ENCODE measurements at regions not wholly inside any gene's neighbourhood (a gene's known extent, or its start where the extent isn't known, plus 50 kb on each side); places are given as distances from the start of the nearest gene placed in this dataset.

- no peak for DNase-seq
Measured at GRCh38 chr6:165229216-165229615, 80.2 kb downstream of the C6orf118 start.

DNA sequence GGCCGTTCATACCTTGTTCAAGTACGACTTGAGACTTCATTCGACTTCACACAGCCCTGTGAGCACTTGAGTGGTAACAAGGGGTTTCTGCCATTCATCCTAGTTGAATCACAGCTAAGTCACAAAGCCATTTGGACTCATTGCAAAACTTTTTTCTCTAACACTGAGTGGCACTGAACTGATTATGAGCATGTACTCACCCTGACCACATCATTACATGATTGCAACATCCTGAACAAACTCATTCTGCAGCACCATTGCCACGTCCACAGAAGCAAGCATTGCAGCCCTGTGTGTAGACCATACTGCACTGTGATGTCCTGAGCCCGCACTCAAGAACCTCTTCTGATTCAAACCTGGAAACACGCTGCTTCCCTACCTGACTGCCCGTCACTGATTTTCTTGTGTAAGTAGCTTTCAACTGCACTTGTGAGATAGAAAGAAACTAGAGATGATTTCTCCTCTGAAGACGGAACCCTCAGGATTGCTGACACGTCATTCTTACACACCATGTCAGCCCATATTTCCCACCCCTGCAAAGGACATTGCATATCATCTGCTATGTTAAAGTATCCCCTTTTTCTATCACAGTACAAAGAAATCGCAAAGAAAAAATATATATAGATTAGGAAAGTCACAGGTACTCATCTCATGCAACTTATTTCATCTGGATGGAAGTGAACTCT lies 81.6 kb downstream of the C6orf118 start:
- no peak for DNase-seq

DNA sequence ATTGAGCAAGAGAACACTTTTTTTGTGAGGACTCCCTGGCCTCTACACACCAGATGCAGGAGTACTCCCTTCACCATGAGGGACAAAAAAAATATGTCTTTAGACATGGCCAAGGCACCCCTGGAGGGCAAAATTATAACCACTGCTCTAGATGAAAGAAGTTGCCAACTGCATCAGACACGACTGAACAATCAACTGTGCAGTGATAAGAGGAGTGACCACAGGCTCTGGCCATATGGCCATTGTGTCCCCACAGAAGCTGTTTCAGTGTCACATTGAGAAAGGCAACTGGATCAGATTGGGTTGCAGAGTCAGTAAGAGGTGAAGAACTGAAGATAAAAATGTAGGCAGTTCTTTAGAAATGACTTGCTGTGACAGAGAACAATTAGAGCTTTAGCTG lies 85.7 kb downstream of the C6orf118 start:
- no peak for DNase-seq

GRCh38 chr6:165223101-165223500 lies 86.3 kb downstream of the C6orf118 start:
- no peak for DNase-seq

DNA sequence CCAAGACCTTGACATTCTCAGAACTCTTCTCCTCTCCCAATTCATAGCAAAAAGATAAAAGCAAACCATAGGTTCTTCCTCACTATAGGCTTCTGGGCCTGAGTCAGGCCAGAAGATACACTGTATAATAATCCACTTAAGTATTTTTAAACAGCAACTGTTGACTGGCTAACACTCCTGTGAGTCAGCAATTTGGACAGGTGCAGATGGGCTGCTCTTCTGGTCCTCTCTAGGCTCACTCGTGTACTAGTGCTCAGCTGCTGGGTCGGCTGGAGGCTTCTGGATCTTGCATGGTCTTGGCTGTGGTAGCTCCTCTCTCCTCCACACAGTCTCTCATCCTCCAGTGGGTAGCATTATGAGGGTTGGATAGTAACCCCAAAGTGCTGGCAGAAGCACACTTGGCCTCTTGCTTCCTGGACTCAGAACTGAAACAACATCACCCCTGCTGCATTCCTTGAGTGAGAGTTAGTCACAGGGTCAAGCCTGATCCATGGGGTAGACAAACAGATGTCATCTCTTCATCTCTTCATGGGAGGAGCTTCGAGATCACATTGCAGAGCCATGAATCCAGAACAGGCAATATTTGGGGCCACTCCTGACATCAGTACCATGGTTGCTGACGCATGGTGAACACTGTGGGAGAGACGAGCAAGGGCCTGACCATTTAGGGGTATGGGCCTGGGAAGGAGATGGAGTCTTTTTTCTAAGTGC lies 86.9 kb downstream of the C6orf118 start:
- peak; percentile 28 to 69 for DNase-seq

- DNase-seq = peak; percentile 12 to 72
Measured at GRCh38 chr6:165220045-165220444, 89.4 kb downstream of the C6orf118 start.

- peak in 1 of 2 experiments; percentile 26 for DNase-seq
Measured at GRCh38 chr6:165219629-165220028, 89.8 kb downstream of the C6orf118 start.

- DNase-seq = peak in 1 of 2 experiments; percentile 59
Measured at GRCh38 chr6:165218829-165219228, 90.6 kb downstream of the C6orf118 start.

DNA sequence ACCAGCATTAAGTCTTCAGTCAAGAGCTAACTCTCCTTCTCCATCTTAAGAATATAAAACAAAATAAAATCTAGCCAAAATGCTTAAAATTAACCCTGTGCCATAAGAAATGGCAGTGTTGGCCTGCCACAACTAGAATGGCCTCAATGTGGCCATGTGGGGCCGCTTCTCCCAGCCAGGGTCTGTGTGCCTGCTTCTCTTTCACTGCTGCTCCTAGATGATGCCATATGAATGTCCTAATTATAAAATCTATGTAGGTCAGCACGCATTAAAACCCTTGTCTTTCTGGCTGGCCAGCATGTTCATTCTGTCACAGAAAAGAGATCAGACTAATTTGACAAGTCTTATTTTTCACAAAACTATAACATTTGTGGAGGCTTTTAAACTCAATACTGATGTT lies 102.6 kb downstream of the C6orf118 start:
- DNase-seq = no peak

DNA sequence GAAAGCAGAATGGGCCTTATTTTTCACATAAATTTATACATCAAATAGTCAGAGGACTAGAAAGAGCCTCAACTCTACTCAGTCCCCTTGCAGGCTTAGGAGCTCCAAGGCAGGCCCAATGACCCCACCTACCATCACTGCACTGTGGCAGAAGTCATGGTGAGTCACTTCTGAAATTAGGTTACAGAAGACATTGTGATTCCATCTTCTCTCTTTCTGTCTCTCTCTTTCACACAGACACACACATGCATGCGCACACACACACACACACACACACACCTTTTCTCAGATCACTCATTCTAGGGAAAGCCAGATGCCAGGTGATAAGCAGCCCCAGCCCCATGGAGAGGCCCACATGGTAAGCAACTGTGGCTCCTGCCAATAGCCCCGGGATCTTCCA lies 103.8 kb downstream of the C6orf118 start:
- no peak for DNase-seq

- DNase-seq = peak; percentile 85 to 96
Measured at GRCh38 chr6:165204807-165205545, 104.4 kb downstream of the C6orf118 start.

GRCh38 chr6:165200178-165200577 lies 109.2 kb downstream of the C6orf118 start:
- DNase-seq = no peak

GRCh38 chr6:165191461-165191860 lies 117.9 kb downstream of the C6orf118 start:
- no peak for DNase-seq

- DNase-seq = no peak
Measured at GRCh38 chr6:165186441-165187205, 122.8 kb downstream of the C6orf118 start.

- no peak for DNase-seq
Measured at GRCh38 chr6:165186041-165186440, 123.4 kb downstream of the C6orf118 start.

GRCh38 chr6:165184192-165184979 lies 125.0 kb downstream of the C6orf118 start:
- DNase-seq = no peak

DNA sequence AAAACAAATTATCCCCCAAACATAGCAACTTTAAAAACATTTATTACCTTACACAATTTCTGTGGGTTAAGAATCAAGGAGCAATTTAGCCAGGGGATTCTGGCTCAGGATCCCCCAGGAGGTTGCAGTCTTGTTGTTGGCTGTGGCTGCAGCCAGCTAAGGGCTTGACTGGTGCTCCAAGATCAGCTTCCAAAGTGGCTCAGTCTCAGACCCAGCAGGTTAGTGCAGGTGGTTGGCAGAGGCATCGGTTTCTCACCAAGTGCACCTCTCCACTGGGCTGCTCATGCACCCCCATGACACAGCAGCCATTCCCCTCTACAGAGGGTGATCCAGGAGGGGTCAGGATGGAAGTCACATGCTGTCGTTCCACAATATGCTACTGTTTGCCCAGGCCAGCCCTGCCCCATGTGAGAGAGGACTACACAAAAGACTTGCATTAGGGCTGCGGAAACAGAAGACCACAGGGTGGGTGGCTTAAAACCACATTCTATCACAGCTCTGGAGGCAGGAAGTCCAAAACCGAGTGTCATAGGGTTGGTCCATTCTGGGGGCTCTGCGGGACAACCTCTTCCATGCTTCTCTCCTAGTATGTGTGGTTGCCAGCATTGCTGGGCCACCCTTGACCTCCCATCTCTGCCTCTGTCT lies 125.8 kb downstream of the C6orf118 start:
- no peak for DNase-seq

DNA sequence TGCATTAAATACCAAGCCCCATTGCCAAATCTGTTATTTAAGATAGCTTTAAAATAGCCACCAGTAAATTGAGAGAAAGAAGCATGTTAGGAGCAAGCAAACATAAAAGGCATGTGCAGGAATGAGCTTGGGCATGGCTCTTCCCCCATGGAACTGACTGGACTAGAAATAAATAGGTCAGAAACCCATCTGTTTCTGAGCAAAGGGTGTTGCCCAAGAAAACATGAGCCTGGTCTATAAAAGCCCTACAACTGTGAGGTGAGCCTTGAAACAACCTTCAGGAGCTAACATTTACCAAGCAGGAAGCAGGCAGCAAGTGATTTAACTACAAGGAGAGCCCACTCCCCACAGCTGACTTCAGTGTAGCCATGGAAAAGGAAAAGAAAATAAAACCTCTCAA lies 126.3 kb downstream of the C6orf118 start:
- no peak for DNase-seq

DNA sequence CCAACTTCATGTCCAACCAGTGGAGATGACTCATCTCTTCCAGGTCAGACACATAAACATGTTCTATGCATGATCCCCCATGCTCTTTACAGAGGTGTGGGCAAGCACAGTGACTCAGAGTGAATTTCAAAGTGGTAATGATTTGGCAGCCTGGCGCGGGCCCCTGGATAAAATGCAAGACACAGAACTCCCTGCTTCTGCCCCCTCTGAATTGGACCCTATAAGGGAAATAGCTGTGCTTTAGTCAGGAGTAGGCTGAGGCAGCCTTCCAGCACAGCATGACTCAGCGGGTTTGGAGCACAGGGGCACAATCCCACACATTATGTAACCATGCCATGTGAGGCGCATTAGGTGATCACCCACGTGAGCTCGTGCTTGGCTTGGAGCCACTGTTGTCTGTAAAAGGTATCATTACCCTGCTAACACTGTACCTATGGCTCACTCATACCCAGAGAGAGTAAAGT lies 127.4 kb downstream of the C6orf118 start:
- DNase-seq = no peak

DNA sequence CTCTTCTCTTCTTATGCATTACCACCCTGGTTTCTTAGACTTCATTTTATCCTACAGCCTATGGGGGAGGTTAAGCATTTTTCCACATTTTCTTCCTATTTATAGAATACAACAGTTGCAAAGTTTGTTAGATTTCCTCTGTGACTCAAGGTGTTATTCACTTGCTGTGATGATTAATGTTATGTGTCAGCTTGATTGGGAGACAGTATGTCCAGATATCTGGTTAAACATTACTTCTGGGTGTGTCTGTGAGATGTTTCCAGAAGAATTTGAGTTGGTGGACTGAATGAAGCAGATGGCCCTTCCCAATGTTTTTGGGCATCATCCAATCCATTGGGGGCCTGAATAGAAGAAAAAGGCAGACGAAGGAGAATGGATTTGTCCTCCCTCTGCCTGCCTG lies 131.3 kb downstream of the C6orf118 start:
- no peak for DNase-seq

DNA sequence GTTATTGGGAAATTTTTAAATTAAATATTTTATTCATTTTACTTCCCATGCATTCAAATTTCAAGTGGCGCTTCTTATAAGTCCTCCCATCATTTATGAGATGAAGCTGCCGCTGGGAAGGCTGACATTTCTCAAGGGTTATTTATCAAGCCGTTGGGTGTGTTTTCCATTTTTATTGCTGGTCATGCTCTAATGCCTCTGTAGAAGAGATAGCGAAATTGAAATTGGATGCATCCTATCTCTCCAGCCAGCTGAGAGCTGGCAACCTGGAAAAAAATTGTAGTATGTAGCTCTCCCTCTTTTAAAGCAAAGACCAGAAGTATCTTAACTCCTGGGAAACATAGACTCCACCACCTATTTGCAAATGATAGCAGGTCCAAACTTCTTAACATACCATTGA lies 135.9 kb downstream of the C6orf118 start:
- no peak for DNase-seq

GRCh38 chr6:165167861-165168260 lies 141.5 kb downstream of the C6orf118 start:
- DNase-seq = no peak
